HCT116 (cell line): ENCODE measurements at regions not wholly inside any gene's neighbourhood (a gene's known extent, or its start where the extent isn't known, plus 50 kb on each side); places are given as distances from the start of the nearest gene placed in this dataset.

ENCODE experiments used
- ATAC-seq: fragments of 200-7000 bp; cut with Tn5 transposase; 2 replicates; pipeline ENCODE4 v1.9.1; 2020; ENCODE audit warnings: mild to moderate bottlenecking, moderate library complexity
- BruUV-seq: library from RNA; stranded (reverse); fragments of 400-500 nt; replicated peaks from 2 replicates; lab custom pipeline; 2021; lab: Mats Ljungman, UMichigan
- CTCF ChIA-PET: fragments of 300-600 bp; sonication (Branson Sonifier 250); formaldehyde crosslinking; loops from one replicate; lab custom pipeline; 2021; ENCODE audit warnings: antibody characterized with exemption; lab: Charles Lee
- POLR2A ChIA-PET: fragments of 300-600, 350-600 bp; sonication (Branson Sonifier 250); formaldehyde crosslinking; loops from one replicate; lab custom pipeline; 2021; ENCODE audit warnings: antibody characterized with exemption; lab: Charles Lee
- RAD21 ChIA-PET, 2 experiments: fragments of 300-600 bp; sonication (Branson Sonifier 250); formaldehyde crosslinking; loops; one replicate each; lab custom pipeline; 2023; ENCODE audit warnings: low total read pairs in 2 of 2; ENCODE audit not compliant: uncharacterized antibody in 2 of 2, unreplicated experiment in 2 of 2, low non-redundant PET in 1 of 2; lab: Charles Lee
- DNase-seq: peaks from one replicate; pipeline ENCODE4 v3.0.0-alpha.2; 2010; ENCODE audit warnings: low read depth, low spot score
- H2AFZ ChIP-seq: fragments of 200-600 bp; shearing (Covaris generic), sonication (generic); 2 replicates; pipeline ENCODE4 v1.6.1; 2017; ENCODE audit warnings: low read depth, mixed run types, mixed read lengths, antibody characterized with exemption, low read length; ENCODE audit not compliant: poor library complexity, severe bottlenecking
- H3K27ac ChIP-seq: 2 replicates; pipeline ENCODE4 v1.5.1; 2012; ENCODE audit warnings: low read depth, low read length
- H3K27me3 ChIP-seq: fragments of 200-600 bp; sonication (generic); 2 replicates; pipeline ENCODE4 v1.6.1; 2016; ENCODE audit warnings: mixed run types, low read length, mixed read lengths; ENCODE audit not compliant: insufficient read depth
- H3K36me3 ChIP-seq, 2 experiments: fragments of 200-500 bp in 1 of 2; fragments of 200-600 bp in 1 of 2; sonication (Bioruptor generic) in 1 of 2; sonication (generic) in 1 of 2; 2 replicates each; pipeline versions ENCODE4 v1.5.1 to v1.6.1; 2014 to 2016; ENCODE audit warnings: low read length in 2 of 2, inconsistent platforms in 1 of 2, mixed read lengths in 1 of 2, mixed run types in 1 of 2; ENCODE audit not compliant: insufficient read depth in 2 of 2, control insufficient read depth in 1 of 2
- H3K4me1 ChIP-seq, 2 experiments: fragments of 200-600 bp in 1 of 2; sonication (generic) in 1 of 2; 2 replicates each; pipeline versions ENCODE4 v1.5.1 to v1.6.1; 2012 to 2017; ENCODE audit warnings: low read length in 2 of 2, inconsistent platforms in 1 of 2, mild to moderate bottlenecking in 1 of 2, mixed read lengths in 1 of 2, mixed run types in 1 of 2, moderate library complexity in 1 of 2; ENCODE audit not compliant: insufficient read depth in 2 of 2, control insufficient read depth in 1 of 2
- H3K4me2 ChIP-seq: fragments of 200-600 bp; sonication (generic); 2 replicates; pipeline ENCODE4 v1.6.1; 2017; ENCODE audit warnings: mixed run types, low read length, mixed read lengths
- H3K4me3 ChIP-seq, 2 experiments: fragments of 200-600 bp in 1 of 2; sonication (generic) in 1 of 2; replicated peaks in 1 of 2; 2 replicates each; pipeline ENCODE4 v1.5.1; 2011 to 2016; ENCODE audit warnings: low read length in 2 of 2, control low read depth in 1 of 2, low read depth in 1 of 2, mild to moderate bottlenecking in 1 of 2, mixed read lengths in 1 of 2, mixed run types in 1 of 2
- H3K79me2 ChIP-seq: fragments of 200-600 bp; sonication (generic); 2 replicates; pipeline ENCODE4 v1.6.1; 2017; ENCODE audit warnings: mild to moderate bottlenecking, mixed run types, low read length, moderate library complexity, mixed read lengths; ENCODE audit not compliant: insufficient read depth
- H3K9ac ChIP-seq: fragments of 200-600 bp; sonication (generic); 2 replicates; pipeline ENCODE4 v1.6.1; 2016; ENCODE audit warnings: low read length, mixed read lengths
- H3K9me2 ChIP-seq: fragments of 200-600 bp; sonication (generic), shearing (Covaris generic); 2 replicates; pipeline ENCODE4 v1.6.1; 2017; ENCODE audit warnings: mixed run types, mild to moderate bottlenecking, moderate library complexity; ENCODE audit not compliant: insufficient read depth
- H3K9me3 ChIP-seq, 2 experiments: fragments of 200-500 bp in 1 of 2; fragments of 200-600 bp in 1 of 2; sonication (Bioruptor generic) in 1 of 2; sonication (generic) in 1 of 2; 2 replicates each; pipeline ENCODE4 v1.6.1; 2014 to 2017; ENCODE audit warnings: low read length in 2 of 2, mixed read lengths in 2 of 2, inconsistent platforms in 1 of 2, low read depth in 1 of 2, mild to moderate bottlenecking in 1 of 2, mixed run types in 1 of 2, moderate library complexity in 1 of 2; ENCODE audit not compliant: control insufficient read depth in 1 of 2, insufficient read depth in 1 of 2
- H4K20me1 ChIP-seq: fragments of 200-600 bp; sonication (generic), shearing (Covaris generic); 2 replicates; pipeline ENCODE4 v1.6.1; 2017; ENCODE audit warnings: mixed run types, mild to moderate bottlenecking, moderate library complexity; ENCODE audit not compliant: insufficient read depth
- CBX3 ChIP-seq: IDR thresholded peaks from 2 replicates; pipeline ENCODE4 v1.6.1; 2012; ENCODE audit warnings: low read depth
- CEBPB ChIP-seq: IDR thresholded peaks from 2 replicates; pipeline ENCODE4 v1.6.1; 2012; ENCODE audit warnings: low read depth
- CTCF ChIP-seq, 3 experiments: fragments of 200-600 bp in 1 of 3; sonication (generic) in 1 of 3; IDR thresholded peaks in 2 of 3; conservative IDR thresholded peaks in 1 of 3; 2 replicates each; pipeline ENCODE4 v1.5.1; 2012 to 2017; ENCODE audit warnings: low read depth in 2 of 3, low read length in 2 of 3, antibody characterized with exemption in 1 of 3, borderline replicate concordance in 1 of 3, control low read depth in 1 of 3, mild to moderate bottlenecking in 1 of 3, mixed read lengths in 1 of 3, mixed run types in 1 of 3, moderate library complexity in 1 of 3; ENCODE audit not compliant: insufficient read depth in 1 of 3
- POLR2AphosphoS5 ChIP-seq: IDR thresholded peaks from 2 replicates; pipeline ENCODE4 v1.6.1; 2011; ENCODE audit warnings: mild to moderate bottlenecking, low read depth, low read length, moderate library complexity
- SIN3A ChIP-seq: IDR thresholded peaks from 2 replicates; pipeline ENCODE4 v1.6.1; 2012; ENCODE audit warnings: low read depth
- ZNF274 ChIP-seq: fragments of 200-500 bp; sonication (Bioruptor generic); IDR thresholded peaks from 2 replicates; pipeline ENCODE4 v1.6.1; 2014; ENCODE audit warnings: mild to moderate bottlenecking, low read depth, low read length, inconsistent platforms
- intact Hi-C: fragments of 100-400 bp; cut with micrococcal nuclease; formaldehyde crosslinking; loops from 2 replicates; pipeline ENCODE4 v1.10.0; 2022
- TF ChIP-seq, protein P1 (sequence below): IDR thresholded peaks from 2 replicates; pipeline ENCODE4 v1.6.1; 2012

- Histone ChIP-seq H3K27ac (no peak overlapping the region), H3K9me2 (no peaks in the 10 kb centered on the region), H3K9me3 (no peaks in the 10 kb centered on the region), H2AFZ (no peak overlapping the region), H3K4me3 (no peak overlapping the region), H3K4me1 (no peaks in the 10 kb centered on the region), H3K79me2 (no peaks in the 10 kb centered on the region), H4K20me1 (no peaks in the 10 kb centered on the region), H3K4me2 (no peak overlapping the region), H3K9ac (no peak overlapping the region), H3K27me3 (no peaks in the 10 kb centered on the region), H3K36me3 (no peaks in the 10 kb centered on the region)
- DNase-seq (no peak), ATAC-seq (no peak)
- no TSS peak for BruUV-seq
- ChIA-PET CTCF (no interaction called here), POLR2A (no interaction called here), RAD21 (no interaction called here)
- TF ChIP-seq POLR2AphosphoS5 (no peak), CTCF (IDR thresholded peaks at IDR 0.05 in 2 of 3, conservative IDR thresholded peaks at IDR 0.05 in 1 of 3; ENCODE audit: borderline replicate concordance in 1 of 3, insufficient read depth in 1 of 3, low read depth in 2 of 3, low read length in 2 of 3) (peak in 1 of 3 experiments; percentile 22; a peak in 1 of 6 replicates)
- intact Hi-C loops = loop anchor here (10.0 kb wide), 2 partner anchors 54 to 104 kb away; no protein-coding TSS in a partner anchor
Observed at GRCh38 chr17:27070836-27071235, 223.1 kb upstream of the WSB1 start.

GRCh38 chr17:27072885-27073284 lies 221.0 kb upstream of the WSB1 start:
- Histone ChIP-seq H3K9ac (no peak overlapping the region), H3K36me3 (no peaks in the 10 kb centered on the region), H2AFZ (no peak overlapping the region), H4K20me1 (no peaks in the 10 kb centered on the region), H3K4me1 (no peaks in the 10 kb centered on the region), H3K27ac (no peak overlapping the region), H3K79me2 (no peaks in the 10 kb centered on the region), H3K9me3 (no peaks in the 10 kb centered on the region), H3K27me3 (no peaks in the 10 kb centered on the region), H3K4me3 (no peak overlapping the region), H3K9me2 (no peaks in the 10 kb centered on the region), H3K4me2 (no peak overlapping the region)
- TF ChIP-seq, protein P1, sequence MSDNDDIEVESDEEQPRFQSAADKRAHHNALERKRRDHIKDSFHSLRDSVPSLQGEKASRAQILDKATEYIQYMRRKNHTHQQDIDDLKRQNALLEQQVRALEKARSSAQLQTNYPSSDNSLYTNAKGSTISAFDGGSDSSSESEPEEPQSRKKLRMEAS = no peak
- TF ChIP-seq SIN3A = no peak
- no peak for TF ChIP-seq CBX3
- no peak for TF ChIP-seq CEBPB
- no peak for TF ChIP-seq ZNF274
- no peak for DNase-seq
- ChIA-PET CTCF (no interaction called here), POLR2A (no interaction called here), RAD21 (no interaction called here)
- BruUV-seq = no TSS peak
- no peak for ATAC-seq
- intact Hi-C loops = loop anchor here (10.0 kb wide), 2 partner anchors 52 to 102 kb away; no protein-coding TSS in a partner anchor
